GM23338 (cell line): ENCODE measurements at regions not wholly inside any gene's neighbourhood (a gene's known extent, or its start where the extent isn't known, plus 50 kb on each side); places are given as distances from the start of the nearest gene placed in this dataset.

Experiments
- ATAC-seq: fragments of 200-7000 bp; cut with Tn5 transposase; 3 replicates; pipeline ENCODE4 v1.9.1; 2020
- DNase-seq: peaks from one replicate; pipeline ENCODE4 v3.0.0-alpha.2; 2015; ENCODE audit warnings: low spot score
- H2AFZ ChIP-seq: fragments of 200-600 bp; sonication (generic); 2 replicates; pipeline ENCODE4 v1.8.0; 2016; ENCODE audit warnings: antibody characterized with exemption, mild to moderate bottlenecking, moderate library complexity
- H3F3A ChIP-seq: fragments of 200-600 bp; sonication (generic); replicated peaks from 2 replicates; pipeline ENCODE4 v1.8.0; 2017; ENCODE audit warnings: antibody characterized with exemption, mixed run types, low read depth
- H3K27ac ChIP-seq: fragments of 200-600 bp; sonication (generic); 2 replicates; pipeline ENCODE4 v1.6.1; 2016; ENCODE audit warnings: low read depth
- H3K27me3 ChIP-seq: fragments of 200-600 bp; sonication (generic); 2 replicates; pipeline ENCODE4 v1.8.0; 2016; ENCODE audit warnings: mild to moderate bottlenecking, mixed run types, moderate library complexity; ENCODE audit not compliant: insufficient read depth
- H3K36me3 ChIP-seq: fragments of 200-600 bp; sonication (generic); 2 replicates; pipeline ENCODE4 v1.8.0; 2016; ENCODE audit warnings: mild to moderate bottlenecking; ENCODE audit not compliant: insufficient read depth
- H3K4me1 ChIP-seq: fragments of 200-600 bp; sonication (generic); 2 replicates; pipeline ENCODE4 v1.8.0; 2016; ENCODE audit warnings: mild to moderate bottlenecking, moderate library complexity; ENCODE audit not compliant: insufficient read depth
- H3K4me2 ChIP-seq: fragments of 200-600 bp; sonication (generic); 2 replicates; pipeline ENCODE4 v1.7.1; 2017; ENCODE audit warnings: mixed run types
- H3K4me3 ChIP-seq: fragments of 200-600 bp; sonication (generic); 2 replicates; pipeline ENCODE4 v1.6.1; 2016; ENCODE audit warnings: mixed run types
- H3K79me2 ChIP-seq: fragments of 200-600 bp; sonication (generic); replicated peaks from 2 replicates; pipeline ENCODE4 v1.8.0; 2017; ENCODE audit warnings: mild to moderate bottlenecking; ENCODE audit not compliant: insufficient read depth
- H3K9me2 ChIP-seq: fragments of 200-600 bp; sonication (generic); 2 replicates; pipeline ENCODE4 v1.8.0; 2017; ENCODE audit not compliant: insufficient read depth
- H4K20me1 ChIP-seq: fragments of 200-600 bp; sonication (generic); replicated peaks from 2 replicates; pipeline ENCODE4 v1.8.0; 2017; ENCODE audit warnings: mild to moderate bottlenecking; ENCODE audit not compliant: insufficient read depth
- H3K27ac Mint-ChIP-seq: 2 replicates; pipeline ENCODE4 v1.8.0; 2020; ENCODE audit warnings: inconsistent platforms, mild to moderate bottlenecking, moderate library complexity, mixed read lengths
- H3K27me3 Mint-ChIP-seq: 3 replicates; pipeline ENCODE4 v1.8.0; 2022; ENCODE audit warnings: low read depth, mild to moderate bottlenecking, moderate library complexity, mixed read lengths, inconsistent platforms; ENCODE audit not compliant: insufficient read depth, poor library complexity
- H3K36me3 Mint-ChIP-seq: 3 replicates; pipeline ENCODE4 v1.8.0; 2021; ENCODE audit warnings: low read depth, mild to moderate bottlenecking, inconsistent platforms, moderate library complexity, mixed read lengths
- H3K4me1 Mint-ChIP-seq: 3 replicates; pipeline ENCODE4 v1.8.0; 2020; ENCODE audit warnings: mild to moderate bottlenecking, inconsistent platforms, mixed read lengths
- H3K4me3 Mint-ChIP-seq: 3 replicates; pipeline ENCODE4 v1.8.0; 2021; ENCODE audit warnings: moderate library complexity, mild to moderate bottlenecking, inconsistent platforms, mixed read lengths
- H3K9me3 Mint-ChIP-seq: 3 replicates; pipeline ENCODE4 v1.8.0; 2020; ENCODE audit warnings: moderate library complexity, mild to moderate bottlenecking, inconsistent platforms, mixed read lengths
- CREB1 ChIP-seq: fragments of 250-450 bp; sonication (Bioruptor Pico); IDR thresholded peaks from 2 replicates; pipeline ENCODE4 v1.5.0; 2020; ENCODE audit warnings: low read depth, mild to moderate bottlenecking, moderate library complexity
- EZH2 ChIP-seq: fragments of 200-600 bp; sonication (generic); IDR thresholded peaks from one replicate; pipeline ENCODE4 v1.8.0; 2017; ENCODE audit warnings: antibody characterized with exemption, mild to moderate bottlenecking, low read depth; ENCODE audit not compliant: unreplicated experiment
- EZH2phosphoT487 ChIP-seq: fragments of 200-600 bp; sonication (generic); IDR thresholded peaks from one replicate; pipeline ENCODE4 v1.8.1; 2018; ENCODE audit warnings: antibody characterized with exemption; ENCODE audit not compliant: unreplicated experiment
- JUNB ChIP-seq: IDR thresholded peaks from one replicate; pipeline ENCODE4 v1.6.1; 2016; ENCODE audit warnings: antibody characterized with exemption; ENCODE audit not compliant: unreplicated experiment
- NANOG ChIP-seq: IDR thresholded peaks from 2 replicates; pipeline ENCODE4 v1.6.1; 2016; ENCODE audit warnings: antibody characterized with exemption, borderline replicate concordance
- POLR2AphosphoS5 ChIP-seq: IDR thresholded peaks from 2 replicates; pipeline ENCODE4 v1.6.1; 2016; ENCODE audit warnings: antibody characterized with exemption, low read depth
- STAT1 ChIP-seq: IDR thresholded peaks from one replicate; pipeline ENCODE4 v1.6.1; 2016; ENCODE audit warnings: antibody characterized with exemption; ENCODE audit not compliant: unreplicated experiment
- ZNF114 ChIP-seq: fragments of 250-450 bp; sonication (Bioruptor Pico); IDR thresholded peaks from 2 replicates; pipeline ENCODE4 v1.5.0; 2020; ENCODE audit warnings: mild to moderate bottlenecking, moderate library complexity
- ZNF331 ChIP-seq: fragments of 250-450 bp; sonication (Bioruptor Pico); IDR thresholded peaks from 2 replicates; pipeline ENCODE4 v1.5.0; 2020; ENCODE audit warnings: low read depth, mild to moderate bottlenecking, moderate library complexity
- TF ChIP-seq, protein P1 (sequence below), 2 experiments: fragments of 200-600 bp in 1 of 2; sonication (generic) in 1 of 2; conservative IDR thresholded peaks; 2 replicates each; pipeline versions ENCODE4 v1.5.1 to v1.6.1; 2016 to 2017; ENCODE audit warnings: antibody characterized with exemption in 2 of 2, low read depth in 2 of 2, mild to moderate bottlenecking in 2 of 2, moderate library complexity in 1 of 2
- TF ChIP-seq, protein P2 (sequence below): fragments of 250-450 bp; sonication (Bioruptor Pico); IDR thresholded peaks from 2 replicates; pipeline ENCODE4 v1.5.0; 2020; ENCODE audit warnings: mild to moderate bottlenecking, moderate library complexity
- TF ChIP-seq, protein P3 (sequence below): IDR thresholded peaks from one replicate; pipeline ENCODE4 v1.6.1; 2018; ENCODE audit warnings: antibody characterized with exemption; ENCODE audit not compliant: unreplicated experiment
- TF ChIP-seq, protein P4 (sequence below): IDR thresholded peaks from 2 replicates; pipeline ENCODE4 v1.6.1; 2016; ENCODE audit warnings: antibody characterized with exemption

DNA sequence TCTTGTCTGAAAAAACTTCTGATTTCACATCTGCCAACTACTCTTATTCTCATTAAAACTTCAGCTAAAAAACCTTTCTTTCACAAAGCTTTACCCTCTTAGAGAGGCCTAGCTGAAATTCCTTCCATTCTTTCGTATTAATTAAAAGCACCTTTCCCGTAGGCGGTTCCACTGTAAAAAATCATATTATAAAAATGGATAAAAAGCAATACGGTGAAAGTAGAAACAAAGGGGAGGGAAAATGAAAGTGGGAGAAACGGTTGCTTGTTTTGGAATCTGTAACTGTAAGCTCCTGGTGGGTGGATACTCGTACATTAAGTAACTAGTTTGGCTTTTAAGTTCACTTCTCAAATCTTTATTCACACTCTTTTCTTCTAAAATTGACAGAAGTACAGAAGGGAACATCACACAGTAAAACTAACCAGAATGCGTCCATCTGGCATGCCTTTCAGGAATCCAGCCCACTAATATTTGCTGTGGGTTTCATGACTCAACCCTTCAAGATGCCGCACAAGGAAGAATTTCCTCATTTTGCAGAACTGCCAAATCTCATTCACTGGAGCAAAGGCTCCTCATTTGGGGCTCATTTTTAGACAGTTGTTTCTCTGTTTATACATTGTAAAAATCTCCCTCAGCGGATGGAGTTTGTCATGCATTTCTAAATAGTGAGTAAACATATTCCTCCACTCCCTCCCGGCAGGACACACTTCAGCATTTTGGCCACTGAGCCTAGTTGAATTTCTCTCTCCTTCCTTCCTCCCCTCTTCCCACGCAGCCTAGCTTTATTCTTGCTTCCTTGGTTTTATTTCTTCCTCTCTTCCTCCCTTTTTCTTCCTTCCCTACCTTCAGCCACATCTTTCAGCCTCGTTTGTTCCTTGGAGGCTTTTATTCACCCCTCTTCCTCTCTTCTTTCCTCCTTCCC, 419.5 kb upstream of the NAALADL2 start:
- peak overlapping the region; percentile 73 for H3K4me3 ChIP-seq
- no peak for ATAC-seq
- peak overlapping the region; percentile 96 for H3K4me2 ChIP-seq
- H3K36me3 Mint-ChIP-seq, result no peaks in the 10 kb centered on the region
- peak overlapping the region; percentile 79 for H3K27ac Mint-ChIP-seq
- H3K9me2 ChIP-seq, result no peaks in the 10 kb centered on the region
- TF ChIP-seq POLR2AphosphoS5, result no peak
- TF ChIP-seq STAT1, result no peak
- TF ChIP-seq, protein P1, sequence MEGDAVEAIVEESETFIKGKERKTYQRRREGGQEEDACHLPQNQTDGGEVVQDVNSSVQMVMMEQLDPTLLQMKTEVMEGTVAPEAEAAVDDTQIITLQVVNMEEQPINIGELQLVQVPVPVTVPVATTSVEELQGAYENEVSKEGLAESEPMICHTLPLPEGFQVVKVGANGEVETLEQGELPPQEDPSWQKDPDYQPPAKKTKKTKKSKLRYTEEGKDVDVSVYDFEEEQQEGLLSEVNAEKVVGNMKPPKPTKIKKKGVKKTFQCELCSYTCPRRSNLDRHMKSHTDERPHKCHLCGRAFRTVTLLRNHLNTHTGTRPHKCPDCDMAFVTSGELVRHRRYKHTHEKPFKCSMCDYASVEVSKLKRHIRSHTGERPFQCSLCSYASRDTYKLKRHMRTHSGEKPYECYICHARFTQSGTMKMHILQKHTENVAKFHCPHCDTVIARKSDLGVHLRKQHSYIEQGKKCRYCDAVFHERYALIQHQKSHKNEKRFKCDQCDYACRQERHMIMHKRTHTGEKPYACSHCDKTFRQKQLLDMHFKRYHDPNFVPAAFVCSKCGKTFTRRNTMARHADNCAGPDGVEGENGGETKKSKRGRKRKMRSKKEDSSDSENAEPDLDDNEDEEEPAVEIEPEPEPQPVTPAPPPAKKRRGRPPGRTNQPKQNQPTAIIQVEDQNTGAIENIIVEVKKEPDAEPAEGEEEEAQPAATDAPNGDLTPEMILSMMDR (conservative IDR thresholded peaks at IDR 0.05; ENCODE audit: low read depth in 2 of 2), result no peak
- no peak for TF ChIP-seq CREB1 (CRISPR knock-in tag)
- TF ChIP-seq, protein P2, sequence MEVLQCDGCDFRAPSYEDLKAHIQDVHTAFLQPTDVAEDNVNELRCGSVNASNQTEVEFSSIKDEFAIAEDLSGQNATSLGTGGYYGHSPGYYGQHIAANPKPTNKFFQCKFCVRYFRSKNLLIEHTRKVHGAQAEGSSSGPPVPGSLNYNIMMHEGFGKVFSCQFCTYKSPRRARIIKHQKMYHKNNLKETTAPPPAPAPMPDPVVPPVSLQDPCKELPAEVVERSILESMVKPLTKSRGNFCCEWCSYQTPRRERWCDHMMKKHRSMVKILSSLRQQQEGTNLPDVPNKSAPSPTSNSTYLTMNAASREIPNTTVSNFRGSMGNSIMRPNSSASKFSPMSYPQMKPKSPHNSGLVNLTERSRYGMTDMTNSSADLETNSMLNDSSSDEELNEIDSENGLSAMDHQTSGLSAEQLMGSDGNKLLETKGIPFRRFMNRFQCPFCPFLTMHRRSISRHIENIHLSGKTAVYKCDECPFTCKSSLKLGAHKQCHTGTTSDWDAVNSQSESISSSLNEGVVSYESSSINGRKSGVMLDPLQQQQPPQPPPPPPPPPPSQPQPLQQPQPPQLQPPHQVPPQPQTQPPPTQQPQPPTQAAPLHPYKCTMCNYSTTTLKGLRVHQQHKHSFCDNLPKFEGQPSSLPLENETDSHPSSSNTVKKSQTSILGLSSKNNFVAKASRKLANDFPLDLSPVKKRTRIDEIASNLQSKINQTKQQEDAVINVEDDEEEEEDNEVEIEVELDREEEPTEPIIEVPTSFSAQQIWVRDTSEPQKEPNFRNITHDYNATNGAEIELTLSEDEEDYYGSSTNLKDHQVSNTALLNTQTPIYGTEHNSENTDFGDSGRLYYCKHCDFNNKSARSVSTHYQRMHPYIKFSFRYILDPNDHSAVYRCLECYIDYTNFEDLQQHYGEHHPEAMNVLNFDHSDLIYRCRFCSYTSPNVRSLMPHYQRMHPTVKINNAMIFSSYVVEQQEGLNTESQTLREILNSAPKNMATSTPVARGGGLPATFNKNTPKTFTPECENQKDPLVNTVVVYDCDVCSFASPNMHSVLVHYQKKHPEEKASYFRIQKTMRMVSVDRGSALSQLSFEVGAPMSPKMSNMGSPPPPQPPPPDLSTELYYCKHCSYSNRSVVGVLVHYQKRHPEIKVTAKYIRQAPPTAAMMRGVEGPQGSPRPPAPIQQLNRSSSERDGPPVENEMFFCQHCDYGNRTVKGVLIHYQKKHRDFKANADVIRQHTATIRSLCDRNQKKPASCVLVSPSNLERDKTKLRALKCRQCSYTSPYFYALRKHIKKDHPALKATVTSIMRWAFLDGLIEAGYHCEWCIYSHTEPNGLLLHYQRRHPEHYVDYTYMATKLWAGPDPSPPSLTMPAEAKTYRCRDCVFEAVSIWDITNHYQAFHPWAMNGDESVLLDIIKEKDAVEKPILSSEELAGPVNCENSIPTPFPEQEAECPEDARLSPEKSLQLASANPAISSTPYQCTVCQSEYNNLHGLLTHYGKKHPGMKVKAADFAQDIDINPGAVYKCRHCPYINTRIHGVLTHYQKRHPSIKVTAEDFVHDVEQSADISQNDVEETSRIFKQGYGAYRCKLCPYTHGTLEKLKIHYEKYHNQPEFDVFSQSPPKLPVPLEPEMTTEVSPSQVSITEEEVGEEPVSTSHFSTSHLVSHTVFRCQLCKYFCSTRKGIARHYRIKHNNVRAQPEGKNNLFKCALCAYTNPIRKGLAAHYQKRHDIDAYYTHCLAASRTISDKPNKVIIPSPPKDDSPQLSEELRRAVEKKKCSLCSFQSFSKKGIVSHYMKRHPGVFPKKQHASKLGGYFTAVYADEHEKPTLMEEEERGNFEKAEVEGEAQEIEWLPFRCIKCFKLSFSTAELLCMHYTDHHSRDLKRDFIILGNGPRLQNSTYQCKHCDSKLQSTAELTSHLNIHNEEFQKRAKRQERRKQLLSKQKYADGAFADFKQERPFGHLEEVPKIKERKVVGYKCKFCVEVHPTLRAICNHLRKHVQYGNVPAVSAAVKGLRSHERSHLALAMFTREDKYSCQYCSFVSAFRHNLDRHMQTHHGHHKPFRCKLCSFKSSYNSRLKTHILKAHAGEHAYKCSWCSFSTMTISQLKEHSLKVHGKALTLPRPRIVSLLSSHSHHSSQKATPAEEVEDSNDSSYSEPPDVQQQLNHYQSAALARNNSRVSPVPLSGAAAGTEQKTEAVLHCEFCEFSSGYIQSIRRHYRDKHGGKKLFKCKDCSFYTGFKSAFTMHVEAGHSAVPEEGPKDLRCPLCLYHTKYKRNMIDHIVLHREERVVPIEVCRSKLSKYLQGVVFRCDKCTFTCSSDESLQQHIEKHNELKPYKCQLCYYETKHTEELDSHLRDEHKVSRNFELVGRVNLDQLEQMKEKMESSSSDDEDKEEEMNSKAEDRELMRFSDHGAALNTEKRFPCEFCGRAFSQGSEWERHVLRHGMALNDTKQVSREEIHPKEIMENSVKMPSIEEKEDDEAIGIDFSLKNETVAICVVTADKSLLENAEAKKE (CRISPR knock-in tag), result no peak
- TF ChIP-seq EZH2phosphoT487, result no peak
- TF ChIP-seq ZNF331 (CRISPR knock-in tag), result no peak
- TF ChIP-seq ZNF114 (CRISPR knock-in tag), result no peak
- no peak for TF ChIP-seq JUNB
- TF ChIP-seq, protein P3, sequence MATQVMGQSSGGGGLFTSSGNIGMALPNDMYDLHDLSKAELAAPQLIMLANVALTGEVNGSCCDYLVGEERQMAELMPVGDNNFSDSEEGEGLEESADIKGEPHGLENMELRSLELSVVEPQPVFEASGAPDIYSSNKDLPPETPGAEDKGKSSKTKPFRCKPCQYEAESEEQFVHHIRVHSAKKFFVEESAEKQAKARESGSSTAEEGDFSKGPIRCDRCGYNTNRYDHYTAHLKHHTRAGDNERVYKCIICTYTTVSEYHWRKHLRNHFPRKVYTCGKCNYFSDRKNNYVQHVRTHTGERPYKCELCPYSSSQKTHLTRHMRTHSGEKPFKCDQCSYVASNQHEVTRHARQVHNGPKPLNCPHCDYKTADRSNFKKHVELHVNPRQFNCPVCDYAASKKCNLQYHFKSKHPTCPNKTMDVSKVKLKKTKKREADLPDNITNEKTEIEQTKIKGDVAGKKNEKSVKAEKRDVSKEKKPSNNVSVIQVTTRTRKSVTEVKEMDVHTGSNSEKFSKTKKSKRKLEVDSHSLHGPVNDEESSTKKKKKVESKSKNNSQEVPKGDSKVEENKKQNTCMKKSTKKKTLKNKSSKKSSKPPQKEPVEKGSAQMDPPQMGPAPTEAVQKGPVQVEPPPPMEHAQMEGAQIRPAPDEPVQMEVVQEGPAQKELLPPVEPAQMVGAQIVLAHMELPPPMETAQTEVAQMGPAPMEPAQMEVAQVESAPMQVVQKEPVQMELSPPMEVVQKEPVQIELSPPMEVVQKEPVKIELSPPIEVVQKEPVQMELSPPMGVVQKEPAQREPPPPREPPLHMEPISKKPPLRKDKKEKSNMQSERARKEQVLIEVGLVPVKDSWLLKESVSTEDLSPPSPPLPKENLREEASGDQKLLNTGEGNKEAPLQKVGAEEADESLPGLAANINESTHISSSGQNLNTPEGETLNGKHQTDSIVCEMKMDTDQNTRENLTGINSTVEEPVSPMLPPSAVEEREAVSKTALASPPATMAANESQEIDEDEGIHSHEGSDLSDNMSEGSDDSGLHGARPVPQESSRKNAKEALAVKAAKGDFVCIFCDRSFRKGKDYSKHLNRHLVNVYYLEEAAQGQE, result no peak
- TF ChIP-seq, protein P4, sequence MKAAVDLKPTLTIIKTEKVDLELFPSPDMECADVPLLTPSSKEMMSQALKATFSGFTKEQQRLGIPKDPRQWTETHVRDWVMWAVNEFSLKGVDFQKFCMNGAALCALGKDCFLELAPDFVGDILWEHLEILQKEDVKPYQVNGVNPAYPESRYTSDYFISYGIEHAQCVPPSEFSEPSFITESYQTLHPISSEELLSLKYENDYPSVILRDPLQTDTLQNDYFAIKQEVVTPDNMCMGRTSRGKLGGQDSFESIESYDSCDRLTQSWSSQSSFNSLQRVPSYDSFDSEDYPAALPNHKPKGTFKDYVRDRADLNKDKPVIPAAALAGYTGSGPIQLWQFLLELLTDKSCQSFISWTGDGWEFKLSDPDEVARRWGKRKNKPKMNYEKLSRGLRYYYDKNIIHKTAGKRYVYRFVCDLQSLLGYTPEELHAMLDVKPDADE, result no peak
- TF ChIP-seq NANOG, result no peak
- no peak for TF ChIP-seq EZH2
- H4K20me1 ChIP-seq, result no peaks in the 10 kb centered on the region
- no peaks in the 10 kb centered on the region for H3K36me3 ChIP-seq
- H3K27me3 ChIP-seq, result no peaks in the 10 kb centered on the region
- peak overlapping the region; percentile 72 for H3K4me3 Mint-ChIP-seq
- peaks cover 4% of the 10 kb centered on the region for H3K79me2 ChIP-seq
- DNase-seq, result peak; percentile 29
- peaks cover 27% of the 10 kb centered on the region for H3K4me1 Mint-ChIP-seq
- peaks cover 34% of the 10 kb centered on the region for H3K4me1 ChIP-seq
- H3K9me3 Mint-ChIP-seq, result no peaks in the 10 kb centered on the region
- peak overlapping the region; percentile 96 for H3K27ac ChIP-seq
- no peaks in the 10 kb centered on the region for H3F3A ChIP-seq
- peaks cover 6% of the 10 kb centered on the region for H3K27me3 Mint-ChIP-seq
- H2AFZ ChIP-seq, result no peak overlapping the region
